ENCODE measurements at regions not wholly inside any gene's neighbourhood (a gene's known extent, or its start where the extent isn't known, plus 50 kb on each side); places are given as distances from the start of the nearest gene placed in this dataset.

- DNase-seq (ENCODE audit: low read depth) = no peak
Observed at GRCh38 chr21:35849144-35849543, 211.2 kb downstream of the SETD4 start.

- no peak for DNase-seq (ENCODE audit: low read depth)
Observed at GRCh38 chr21:35843911-35844667, 216.2 kb downstream of the SETD4 start.

- DNase-seq (ENCODE audit: low read depth) = no peak
Observed at GRCh38 chr21:35840949-35841348, 219.4 kb downstream of the SETD4 start.

DNA sequence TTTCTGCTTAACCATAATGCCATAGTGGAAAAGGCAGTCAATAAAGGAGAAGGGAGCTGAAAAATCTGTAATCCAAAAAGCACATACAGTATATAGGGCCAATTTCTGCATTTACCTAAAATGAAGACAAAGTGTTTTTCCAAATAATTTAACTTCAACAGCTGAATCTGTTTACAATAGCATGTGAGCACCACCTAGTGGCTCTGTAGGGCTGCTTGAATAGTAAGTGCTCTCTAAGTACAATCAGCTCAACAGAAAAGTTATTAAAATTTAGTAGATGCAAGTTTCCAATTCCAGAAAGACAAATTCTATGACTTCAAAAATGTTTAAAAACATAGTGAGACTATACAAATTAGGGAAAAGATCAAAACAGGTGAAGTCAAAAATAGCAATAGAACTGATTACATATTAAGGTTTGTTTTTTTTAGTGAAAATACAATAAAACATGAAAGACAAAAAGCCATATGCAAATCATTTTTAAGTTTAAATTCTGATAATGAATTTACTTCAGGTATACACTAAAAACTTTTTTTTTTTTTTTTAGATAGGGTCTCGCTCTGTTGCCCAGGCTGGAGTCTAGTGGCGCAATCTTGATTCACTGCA, 220.0 kb downstream of the SETD4 start:
- peak; percentile 19 for DNase-seq (ENCODE audit: low read depth)

DNA sequence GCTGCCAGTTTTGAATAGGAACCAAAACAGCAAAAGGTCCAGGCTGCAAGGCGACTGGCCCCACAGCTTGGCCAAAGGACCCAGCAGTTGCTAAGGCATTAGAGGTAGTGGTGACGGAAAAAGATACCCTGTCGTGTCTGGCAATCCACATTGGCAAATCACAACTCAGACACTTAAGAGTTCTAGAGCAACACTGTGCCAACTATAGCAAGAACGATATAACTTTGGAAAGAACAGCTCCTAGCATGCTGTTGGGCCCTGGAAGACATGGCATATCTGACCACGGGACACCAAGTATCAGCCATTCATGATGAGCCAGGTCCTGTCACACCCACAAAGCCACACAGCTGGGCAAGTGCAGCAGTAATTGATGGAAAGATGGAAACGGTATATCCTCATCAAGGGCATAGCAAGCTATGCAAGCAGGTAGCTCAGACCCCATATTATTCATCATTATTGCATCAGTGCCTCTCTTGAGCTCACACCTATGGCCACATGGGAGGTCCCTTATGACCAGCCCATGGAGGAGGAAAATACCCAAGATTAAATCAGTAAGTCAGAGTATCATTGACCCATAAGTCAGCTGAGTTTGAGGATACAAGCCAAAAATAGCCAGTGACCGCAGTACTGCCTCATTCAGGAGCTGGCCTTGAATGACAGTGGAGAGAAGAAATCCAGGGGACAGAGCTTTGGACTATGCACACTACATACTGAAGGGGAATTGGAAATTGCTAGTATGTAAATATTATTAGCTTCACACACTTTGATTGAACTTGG, 221.2 kb downstream of the SETD4 start:
- DNase-seq (ENCODE audit: low read depth) = no peak

- no peak for DNase-seq (ENCODE audit: low read depth)
Observed at GRCh38 chr21:35838350-35838749, 222.0 kb downstream of the SETD4 start.

- DNase-seq (ENCODE audit: low read depth) = no peak
Observed at GRCh38 chr21:35833991-35834390, 226.3 kb downstream of the SETD4 start.

GRCh38 chr21:35833388-35833787, 226.9 kb downstream of the SETD4 start:
- no peak for DNase-seq (ENCODE audit: low read depth)

- DNase-seq (ENCODE audit: low read depth) = no peak
Observed at GRCh38 chr21:35831230-35831629, 229.1 kb downstream of the SETD4 start.

GRCh38 chr21:35829067-35829466, 231.3 kb downstream of the SETD4 start:
- no peak for DNase-seq (ENCODE audit: low read depth)

GRCh38 chr21:35828161-35828560, 232.2 kb downstream of the SETD4 start:
- DNase-seq (ENCODE audit: low read depth) = no peak

GRCh38 chr21:35827004-35827403, 233.3 kb downstream of the SETD4 start:
- DNase-seq (ENCODE audit: low read depth) = no peak

GRCh38 chr21:35825370-35826353, 234.7 kb downstream of the SETD4 start:
- no peak for DNase-seq (ENCODE audit: low read depth)

GRCh38 chr21:35824136-35824535, 236.2 kb downstream of the SETD4 start:
- DNase-seq (ENCODE audit: low read depth) = no peak

DNA sequence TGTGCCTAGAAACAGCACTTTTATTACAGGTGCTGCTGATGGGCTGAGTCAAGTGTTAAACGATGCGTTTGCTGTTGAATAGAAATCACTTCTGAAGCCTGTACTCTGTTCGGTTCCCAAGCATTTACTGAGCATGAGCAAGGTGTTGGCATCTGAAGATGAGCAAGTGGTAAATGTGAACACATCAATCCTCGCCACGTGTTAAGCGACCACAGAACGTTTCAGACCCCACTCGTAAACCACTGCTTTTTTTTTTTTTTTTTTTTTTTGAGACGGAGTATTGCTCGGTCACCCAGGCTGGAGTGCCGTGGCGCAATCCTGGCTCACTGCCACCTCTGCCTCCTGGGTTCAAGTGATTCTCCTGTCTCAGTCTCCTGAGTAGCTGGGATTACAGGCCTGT, 241.2 kb downstream of the SETD4 start:
- DNase-seq (ENCODE audit: low read depth) = no peak

DNA sequence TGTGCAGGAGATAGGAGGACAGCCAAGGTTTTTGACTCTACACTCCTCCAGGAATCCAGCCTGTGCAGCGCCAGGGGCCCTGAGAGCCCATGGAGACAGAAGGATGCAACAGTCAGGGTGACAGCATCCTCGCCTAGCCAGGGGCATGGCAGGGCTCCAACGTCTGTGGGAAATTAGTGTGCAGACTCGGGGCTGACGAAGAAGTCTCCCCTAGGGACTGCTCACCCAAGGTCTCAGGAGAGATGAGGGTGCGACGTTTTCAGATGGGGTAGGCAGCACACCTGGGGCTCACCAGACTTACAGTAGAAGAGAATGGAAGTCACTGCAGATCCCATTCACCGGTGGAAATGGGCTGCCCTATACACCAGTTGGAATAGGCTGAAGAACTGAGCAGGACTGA, 241.7 kb downstream of the SETD4 start:
- no peak for DNase-seq (ENCODE audit: low read depth)

DNA sequence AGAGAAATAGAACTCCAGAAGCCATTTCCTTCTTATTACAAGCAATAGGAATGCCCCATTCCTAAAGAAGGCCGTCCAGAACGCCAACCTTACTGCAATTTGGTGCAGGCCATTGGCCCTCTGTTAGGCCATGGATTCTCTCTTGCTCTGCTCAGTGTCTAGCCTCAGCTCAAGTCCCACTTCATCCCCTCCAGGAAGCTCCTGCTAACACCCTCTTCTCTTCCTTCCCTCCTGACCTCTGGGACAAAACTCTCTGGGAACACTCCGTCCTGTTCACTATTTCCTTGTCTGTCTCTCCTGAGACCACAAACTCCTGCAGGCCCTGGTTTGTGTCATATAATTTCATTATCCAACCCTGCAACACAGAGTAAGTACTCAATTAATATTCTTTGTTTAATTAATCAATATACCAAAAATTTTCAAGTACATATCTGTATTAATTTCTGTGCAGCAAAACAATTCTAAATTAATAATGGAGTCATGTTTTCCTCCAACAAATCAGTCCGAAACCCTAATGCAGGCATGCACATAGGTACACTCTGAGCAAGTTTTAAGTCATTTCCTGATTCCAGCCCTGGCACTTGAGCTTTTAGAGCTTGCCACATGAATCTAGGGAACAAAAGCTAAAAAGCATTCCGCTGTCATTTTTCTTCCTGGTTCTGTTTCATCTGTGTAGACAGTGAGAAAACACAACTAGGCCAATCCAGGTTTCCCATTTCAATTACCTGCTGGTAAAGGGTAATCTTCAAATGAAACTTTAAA, 245.3 kb downstream of the SETD4 start:
- DNase-seq (ENCODE audit: low read depth) = no peak

DNA sequence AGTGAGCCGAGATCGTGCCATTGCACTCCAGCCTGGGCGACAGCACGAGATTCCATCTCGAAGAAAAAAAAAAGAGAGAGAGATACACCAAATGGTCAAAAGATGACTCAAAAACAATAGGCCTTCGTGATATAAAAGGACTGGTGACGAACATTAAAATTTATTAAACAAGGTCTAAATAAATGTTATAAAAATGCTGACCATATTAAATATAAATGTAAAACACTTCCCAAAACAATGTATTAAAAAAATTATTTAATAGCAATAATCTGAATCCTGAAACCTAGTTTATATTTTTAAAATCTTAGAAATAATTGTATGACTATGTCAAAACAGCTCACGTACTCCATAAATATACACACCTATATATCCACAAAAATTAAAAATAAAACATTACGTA, 247.6 kb downstream of the SETD4 start:
- DNase-seq (ENCODE audit: low read depth) = no peak

- DNase-seq (ENCODE audit: low read depth) = no peak
Observed at GRCh38 chr21:35811191-35811806, 249.0 kb downstream of the SETD4 start.

DNA sequence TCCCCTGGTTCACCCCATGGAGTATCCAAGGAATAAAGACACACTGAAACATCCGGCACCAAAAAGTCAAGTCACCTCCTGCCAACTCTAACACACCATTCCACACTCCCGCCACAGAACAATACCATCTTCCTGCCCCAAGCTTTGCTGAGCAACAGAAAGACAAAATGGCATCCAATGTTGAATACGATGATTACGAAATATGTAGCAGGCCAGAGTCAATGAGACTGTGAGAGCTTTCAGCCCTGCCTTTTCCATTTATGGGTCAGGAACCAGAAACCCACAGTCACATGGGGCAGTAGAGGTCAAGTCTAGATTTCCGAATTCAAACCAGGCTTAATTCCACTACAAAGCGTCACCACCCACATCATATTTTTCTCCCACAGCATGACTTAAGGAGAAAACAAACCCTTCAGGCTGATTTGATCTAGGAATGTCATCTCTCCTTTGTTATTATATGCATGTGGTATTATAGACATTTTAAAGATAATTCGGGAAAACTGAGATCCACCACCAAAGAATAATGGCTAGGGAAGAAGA, 249.8 kb downstream of the SETD4 start:
- no peak for DNase-seq (ENCODE audit: low read depth)
